Mesendoderm (in vitro differentiated cells): ENCODE measurements at regions not wholly inside any gene's neighbourhood (a gene's known extent, or its start where the extent isn't known, plus 50 kb on each side); places are given as distances from the start of the nearest gene placed in this dataset.
A peak's percentile ranks its signal among the peaks of the same experiment; 100 is the strongest.

Source experiments
- DNase-seq: peaks from one replicate; pipeline ENCODE4 v3.0.0; 2013
- H2AK5ac ChIP-seq: 2 replicates; pipeline ENCODE4 v1.6.1; 2013; ENCODE audit warnings: low read length, inconsistent platforms
- H2BK120ac ChIP-seq: 2 replicates; pipeline ENCODE4 v1.6.1; 2013; ENCODE audit warnings: low read depth, mild to moderate bottlenecking, low read length, moderate library complexity, mixed read lengths
- H2BK15ac ChIP-seq: replicated peaks from 2 replicates; pipeline ENCODE4 v1.6.1; 2013; ENCODE audit warnings: low read depth, mild to moderate bottlenecking, moderate library complexity
- H2BK5ac ChIP-seq: 2 replicates; pipeline ENCODE4 v1.6.1; 2013; ENCODE audit warnings: low read length, inconsistent platforms
- H3K18ac ChIP-seq: 2 replicates; pipeline ENCODE4 v1.6.1; 2013; ENCODE audit warnings: mild to moderate bottlenecking, low read length, mixed read lengths
- H3K23ac ChIP-seq: one replicate; pipeline ENCODE4 v1.6.1; 2013; ENCODE audit warnings: low read length
- H3K27ac ChIP-seq: 2 replicates; pipeline ENCODE4 v1.5.1; 2013; ENCODE audit warnings: low read depth, mild to moderate bottlenecking, inconsistent platforms, low read length, moderate library complexity
- H3K27me3 ChIP-seq: 2 replicates; pipeline ENCODE4 v1.6.1; 2013; ENCODE audit warnings: low read length, control low read depth, mild to moderate bottlenecking, inconsistent platforms; ENCODE audit not compliant: insufficient read depth, poor library complexity
- H3K36me3 ChIP-seq: 2 replicates; pipeline ENCODE4 v1.6.1; 2013; ENCODE audit warnings: low read length, inconsistent platforms; ENCODE audit not compliant: control insufficient read depth, insufficient read depth
- H3K4ac ChIP-seq: one replicate; pipeline ENCODE4 v1.6.1; 2013; ENCODE audit warnings: low read depth, mild to moderate bottlenecking, low read length, moderate library complexity
- H3K4me1 ChIP-seq: 2 replicates; pipeline ENCODE4 v1.6.1; 2013; ENCODE audit warnings: low read depth, low read length, inconsistent platforms; ENCODE audit not compliant: control insufficient read depth
- H3K4me2 ChIP-seq: 2 replicates; pipeline ENCODE4 v1.6.1; 2013; ENCODE audit warnings: low read length
- H3K4me3 ChIP-seq: 2 replicates; pipeline ENCODE4 v1.5.1; 2013; ENCODE audit warnings: mild to moderate bottlenecking, low read length
- H3K56ac ChIP-seq: one replicate; pipeline ENCODE4 v1.6.1; 2013; ENCODE audit warnings: low read length
- H3K79me1 ChIP-seq: 2 replicates; pipeline ENCODE4 v1.6.1; 2013; ENCODE audit warnings: low read length, inconsistent platforms
- H3K79me2 ChIP-seq: 2 replicates; pipeline ENCODE4 v1.6.1; 2013; ENCODE audit warnings: mild to moderate bottlenecking, low read length; ENCODE audit not compliant: control insufficient read depth, insufficient read depth
- H3K9ac ChIP-seq: 2 replicates; pipeline ENCODE4 v1.6.1; 2013; ENCODE audit warnings: low read length, inconsistent platforms
- H4K5ac ChIP-seq: one replicate; pipeline ENCODE4 v1.6.1; 2013; ENCODE audit warnings: low read length
- H4K8ac ChIP-seq: one replicate; pipeline ENCODE4 v1.6.1; 2013; ENCODE audit warnings: low read depth, mild to moderate bottlenecking, control low read depth, low read length, moderate library complexity
- WGBS: extraction: QIAGEN DNeasy Blood & Tissue Kit; methylation state at CpG from one replicate; pipeline ENCODE4 v1.1.7; 2013; ENCODE audit warnings: low lambda C conversion rate, missing lambda C conversion rate; ENCODE audit not compliant: insufficient coverage; ENCODE audit errors: extremely low coverage; 5-methylcytosine and 5-hydroxymethylcytosine counted together

GRCh38 chr2:128468186-128468920 is 149.7 kb upstream of the HS6ST1 start:
- H2BK15ac ChIP-seq: no peak overlapping the region
- H3K27ac ChIP-seq: no peak overlapping the region
- no peak for DNase-seq
- H2BK120ac ChIP-seq: no peak overlapping the region
- H3K27me3 ChIP-seq: no peaks in the 10 kb centered on the region
- H3K4me1 ChIP-seq: no peaks in the 10 kb centered on the region
- no peak overlapping the region for H3K4me3 ChIP-seq
- H3K79me1 ChIP-seq: no peaks in the 10 kb centered on the region
- H3K56ac ChIP-seq: no peak overlapping the region
- H2BK5ac ChIP-seq: no peak overlapping the region
- no peak overlapping the region for H3K4me2 ChIP-seq
- H2AK5ac ChIP-seq: no peak overlapping the region
- H3K36me3 ChIP-seq: no peaks in the 10 kb centered on the region
- H3K9ac ChIP-seq: no peak overlapping the region
- no peak overlapping the region for H3K18ac ChIP-seq
- no CpG with 5 or more reads among the region's 3 CpGs for WGBS
- H3K79me2 ChIP-seq: no peaks in the 10 kb centered on the region
- H3K4ac ChIP-seq: no peak overlapping the region
- H4K5ac ChIP-seq: no peak overlapping the region
- H4K8ac ChIP-seq: no peak overlapping the region
- H3K23ac ChIP-seq: no peak overlapping the region

- peak; percentile 52 for DNase-seq
These were observed 150.5 kb upstream of the HS6ST1 start for GRCh38 chr2:128469203-128469602.

GRCh38 chr2:128469875-128470274 is 151.2 kb upstream of the HS6ST1 start:
- Histone ChIP-seq H2BK5ac (no peak overlapping the region), H4K8ac (no peak overlapping the region), H3K79me1 (no peaks in the 10 kb centered on the region), H2BK15ac (no peak overlapping the region), H4K5ac (no peak overlapping the region), H3K9ac (no peak overlapping the region), H3K4me2 (no peak overlapping the region), H2AK5ac (no peak overlapping the region), H3K27me3 (no peaks in the 10 kb centered on the region), H3K79me2 (no peaks in the 10 kb centered on the region), H2BK120ac (no peak overlapping the region), H3K4me1 (no peaks in the 10 kb centered on the region), H3K27ac (no peak overlapping the region), H3K23ac (no peak overlapping the region), H3K4me3 (no peak overlapping the region), H3K18ac (no peak overlapping the region), H3K56ac (no peak overlapping the region), H3K36me3 (no peaks in the 10 kb centered on the region), H3K4ac (no peak overlapping the region)
- no peak for DNase-seq
- no CpG with 5 or more reads among the region's 3 CpGs for WGBS

More at GRCh38 chr2:128469203-128469602, 150.5 kb upstream of the HS6ST1 start:
- no peak overlapping the region for H2BK120ac ChIP-seq
- no peak overlapping the region for H3K4me3 ChIP-seq
- no CpG with 5 or more reads among the region's 1 CpG for WGBS
- H4K8ac ChIP-seq: no peak overlapping the region
- H2BK5ac ChIP-seq: no peak overlapping the region
- H3K4ac ChIP-seq: no peak overlapping the region
- H3K4me2 ChIP-seq: no peak overlapping the region
- H3K18ac ChIP-seq: no peak overlapping the region
- H2AK5ac ChIP-seq: no peak overlapping the region
- H3K4me1 ChIP-seq: no peaks in the 10 kb centered on the region
- H3K23ac ChIP-seq: no peak overlapping the region
- H3K27me3 ChIP-seq: no peaks in the 10 kb centered on the region
- no peak overlapping the region for H3K56ac ChIP-seq
- H4K5ac ChIP-seq: no peak overlapping the region
- H2BK15ac ChIP-seq: no peak overlapping the region
- H3K9ac ChIP-seq: no peak overlapping the region
- no peaks in the 10 kb centered on the region for H3K79me1 ChIP-seq
- no peak overlapping the region for H3K27ac ChIP-seq
- H3K79me2 ChIP-seq: no peaks in the 10 kb centered on the region
- H3K36me3 ChIP-seq: no peaks in the 10 kb centered on the region

GRCh38 chr2:128472789-128473174 is 154.1 kb upstream of the HS6ST1 start:
- Histone ChIP-seq H3K4me2 (no peak overlapping the region), H3K79me2 (no peaks in the 10 kb centered on the region), H3K4me1 (no peaks in the 10 kb centered on the region), H3K23ac (no peak overlapping the region), H3K9ac (no peak overlapping the region), H3K4me3 (no peak overlapping the region), H2BK5ac (no peak overlapping the region), H2BK120ac (no peak overlapping the region), H2AK5ac (no peak overlapping the region), H3K18ac (no peak overlapping the region), H3K27ac (no peak overlapping the region), H3K27me3 (no peaks in the 10 kb centered on the region), H2BK15ac (no peak overlapping the region), H3K56ac (no peak overlapping the region), H4K5ac (no peak overlapping the region), H3K36me3 (no peaks in the 10 kb centered on the region), H4K8ac (no peak overlapping the region), H3K4ac (no peak overlapping the region), H3K79me1 (no peaks in the 10 kb centered on the region)
- WGBS: no CpG with 5 or more reads among the region's 5 CpGs
- no peak for DNase-seq

- H3K56ac ChIP-seq: peak overlapping the region; percentile 11
- H2BK15ac ChIP-seq: no peak overlapping the region
- H3K4me2 ChIP-seq: no peak overlapping the region
- H4K8ac ChIP-seq: no peak overlapping the region
- no peaks in the 10 kb centered on the region for H3K4me1 ChIP-seq
- no peak overlapping the region for H4K5ac ChIP-seq
- no peak overlapping the region for H3K4ac ChIP-seq
- H3K23ac ChIP-seq: no peak overlapping the region
- no peaks in the 10 kb centered on the region for H3K79me1 ChIP-seq
- no peak overlapping the region for H3K27ac ChIP-seq
- WGBS: no CpG with 5 or more reads among the region's 26 CpGs
- H3K36me3 ChIP-seq: no peaks in the 10 kb centered on the region
- no peak overlapping the region for H2AK5ac ChIP-seq
- H2BK5ac ChIP-seq: no peak overlapping the region
- no peak overlapping the region for H3K18ac ChIP-seq
- H3K9ac ChIP-seq: no peak overlapping the region
- H3K79me2 ChIP-seq: no peaks in the 10 kb centered on the region
- H2BK120ac ChIP-seq: no peak overlapping the region
- no peak overlapping the region for H3K4me3 ChIP-seq
- H3K27me3 ChIP-seq: no peaks in the 10 kb centered on the region
- peak; percentile 36 for DNase-seq
These were observed 154.7 kb upstream of the HS6ST1 start for GRCh38 chr2:128473175-128474035.
